AG10803 (cell line): ENCODE measurements at regions not wholly inside any gene's neighbourhood (a gene's known extent, or its start where the extent isn't known, plus 50 kb on each side); places are given as distances from the start of the nearest gene placed in this dataset.

Source experiments
- DNase-seq: peaks from one replicate; pipeline ENCODE4 v3.0.0; 2010; ENCODE audit warnings: low read depth
- H3K4me3 ChIP-seq: 2 replicates; pipeline ENCODE4 v1.5.1; 2011; ENCODE audit warnings: mild to moderate bottlenecking, low read length, control low read depth
- TF ChIP-seq, protein P1 (sequence below): conservative IDR thresholded peaks from 2 replicates; pipeline ENCODE4 v1.5.1; 2011; ENCODE audit warnings: mild to moderate bottlenecking, low read length, control low read depth, inconsistent platforms

DNA sequence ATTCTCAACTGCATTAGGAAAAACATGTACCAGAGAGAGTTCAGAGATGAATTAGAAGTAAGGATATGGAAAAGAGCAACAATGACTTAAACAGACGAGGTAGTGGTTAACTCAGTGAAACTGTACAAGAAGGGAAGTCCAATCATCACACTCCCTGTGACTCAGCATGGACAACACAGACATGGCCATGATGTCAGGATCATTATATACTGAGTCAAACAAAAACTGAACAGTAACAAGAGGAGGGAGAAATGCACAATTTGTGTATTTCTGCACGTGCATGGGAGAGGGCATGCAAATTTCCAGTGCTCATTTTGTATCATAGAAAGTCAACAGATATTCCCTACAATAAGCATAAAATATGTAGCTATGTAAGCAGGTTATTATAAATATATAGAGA lies 1037.8 kb downstream of the BCL11B start:
- DNase-seq: peak; percentile 6
- TF ChIP-seq, protein P1, sequence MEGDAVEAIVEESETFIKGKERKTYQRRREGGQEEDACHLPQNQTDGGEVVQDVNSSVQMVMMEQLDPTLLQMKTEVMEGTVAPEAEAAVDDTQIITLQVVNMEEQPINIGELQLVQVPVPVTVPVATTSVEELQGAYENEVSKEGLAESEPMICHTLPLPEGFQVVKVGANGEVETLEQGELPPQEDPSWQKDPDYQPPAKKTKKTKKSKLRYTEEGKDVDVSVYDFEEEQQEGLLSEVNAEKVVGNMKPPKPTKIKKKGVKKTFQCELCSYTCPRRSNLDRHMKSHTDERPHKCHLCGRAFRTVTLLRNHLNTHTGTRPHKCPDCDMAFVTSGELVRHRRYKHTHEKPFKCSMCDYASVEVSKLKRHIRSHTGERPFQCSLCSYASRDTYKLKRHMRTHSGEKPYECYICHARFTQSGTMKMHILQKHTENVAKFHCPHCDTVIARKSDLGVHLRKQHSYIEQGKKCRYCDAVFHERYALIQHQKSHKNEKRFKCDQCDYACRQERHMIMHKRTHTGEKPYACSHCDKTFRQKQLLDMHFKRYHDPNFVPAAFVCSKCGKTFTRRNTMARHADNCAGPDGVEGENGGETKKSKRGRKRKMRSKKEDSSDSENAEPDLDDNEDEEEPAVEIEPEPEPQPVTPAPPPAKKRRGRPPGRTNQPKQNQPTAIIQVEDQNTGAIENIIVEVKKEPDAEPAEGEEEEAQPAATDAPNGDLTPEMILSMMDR: no peak
- no peak overlapping the region for H3K4me3 ChIP-seq

DNA sequence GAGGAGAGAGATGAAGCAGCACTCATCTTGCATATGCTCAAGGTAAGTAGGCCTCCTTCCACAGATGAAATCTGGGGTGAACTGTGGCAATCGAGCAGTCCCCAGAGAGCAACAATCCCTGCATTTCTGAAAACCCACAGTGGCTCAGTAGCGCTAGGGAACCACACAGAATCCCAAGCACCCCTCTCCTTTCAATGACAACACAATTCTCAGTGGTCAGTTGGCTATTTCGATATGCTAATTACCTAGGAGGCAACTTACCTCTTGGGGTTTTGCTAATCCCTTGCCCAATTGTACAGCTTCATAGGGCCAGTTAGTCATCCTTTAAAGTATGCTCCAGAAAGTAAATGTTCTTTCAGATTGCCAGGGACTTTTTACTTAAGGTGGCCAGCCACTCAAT lies 1035.7 kb downstream of the BCL11B start:
- TF ChIP-seq, protein P1: no peak
- H3K4me3 ChIP-seq: no peak overlapping the region
- no peak for DNase-seq

- DNase-seq: no peak
- no peak overlapping the region for H3K4me3 ChIP-seq
- TF ChIP-seq, protein P1: no peak
Observed at GRCh38 chr14:98237939-98238338, 1034.1 kb downstream of the BCL11B start.

GRCh38 chr14:98240376-98240775 lies 1031.6 kb downstream of the BCL11B start:
- TF ChIP-seq, protein P1: no peak
- no peak for DNase-seq
- H3K4me3 ChIP-seq: no peak overlapping the region

GRCh38 chr14:98242903-98243302 lies 1029.1 kb downstream of the BCL11B start:
- no peak for DNase-seq
- TF ChIP-seq, protein P1: no peak
- no peak overlapping the region for H3K4me3 ChIP-seq

- no peak for DNase-seq
- no peak overlapping the region for H3K4me3 ChIP-seq
- TF ChIP-seq, protein P1: no peak
Observed at GRCh38 chr14:98243332-98243731, 1028.7 kb downstream of the BCL11B start.

DNA sequence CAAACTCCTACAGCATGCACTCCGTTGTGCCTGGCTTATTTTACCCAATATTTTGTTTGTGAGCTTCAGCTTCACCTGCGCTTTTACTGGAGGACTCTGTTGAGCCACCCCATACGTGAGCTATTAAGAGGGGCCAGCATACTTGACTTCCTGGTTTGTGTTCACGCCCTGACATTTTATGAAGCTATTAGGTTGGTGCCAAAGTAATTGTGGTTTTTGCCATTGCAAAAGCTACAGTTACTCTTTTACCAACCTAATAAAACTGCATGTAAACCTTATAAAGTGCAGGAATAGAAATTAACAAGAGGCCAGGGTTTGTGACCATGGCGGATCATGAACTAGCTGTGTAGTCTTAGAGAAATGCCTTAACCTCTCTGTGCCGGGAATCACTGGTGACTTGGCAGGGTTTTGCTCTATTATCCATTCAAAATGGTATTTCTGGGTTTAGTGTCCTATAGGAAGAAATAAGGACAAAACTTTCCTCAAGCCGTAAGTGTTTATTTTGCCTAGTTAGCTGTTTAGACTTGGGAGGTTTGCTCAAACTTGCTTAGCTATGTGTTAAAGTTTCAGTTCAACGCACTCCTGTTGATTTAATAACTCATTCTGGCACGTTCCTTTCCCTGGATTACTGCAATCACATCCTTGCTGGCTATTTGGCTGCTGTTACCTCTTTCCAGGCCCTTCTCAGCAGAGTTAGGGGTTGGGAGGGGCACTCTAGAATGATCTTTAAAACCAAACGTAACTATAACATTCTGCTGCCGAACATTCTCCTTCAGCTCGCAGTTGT lies 1027.6 kb downstream of the BCL11B start:
- TF ChIP-seq, protein P1: no peak
- no peak for DNase-seq
- no peak overlapping the region for H3K4me3 ChIP-seq
